ENCODE measurements at regions not wholly inside any gene's neighbourhood (a gene's known extent, or its start where the extent isn't known, plus 50 kb on each side); places are given as distances from the start of the nearest gene placed in this dataset.

GRCh38 chr3:5312290-5312689 is 124.8 kb downstream of the EDEM1 start:
- Mint-ChIP-seq H3K9me3 (peaks cover 6% of the 10 kb centered on the region), H3K36me3 (no peaks in the 10 kb centered on the region), H3K27me3 (no peaks in the 10 kb centered on the region), H3K4me1 (ENCODE audit: unreplicated experiment) (peaks cover 9% of the 10 kb centered on the region), H3K27ac (no peak overlapping the region), H3K4me3 (no peak overlapping the region)
- DNase-seq (ENCODE audit: extremely low spot score, unreplicated experiment) = no peak
- TF ChIP-seq, protein P1, sequence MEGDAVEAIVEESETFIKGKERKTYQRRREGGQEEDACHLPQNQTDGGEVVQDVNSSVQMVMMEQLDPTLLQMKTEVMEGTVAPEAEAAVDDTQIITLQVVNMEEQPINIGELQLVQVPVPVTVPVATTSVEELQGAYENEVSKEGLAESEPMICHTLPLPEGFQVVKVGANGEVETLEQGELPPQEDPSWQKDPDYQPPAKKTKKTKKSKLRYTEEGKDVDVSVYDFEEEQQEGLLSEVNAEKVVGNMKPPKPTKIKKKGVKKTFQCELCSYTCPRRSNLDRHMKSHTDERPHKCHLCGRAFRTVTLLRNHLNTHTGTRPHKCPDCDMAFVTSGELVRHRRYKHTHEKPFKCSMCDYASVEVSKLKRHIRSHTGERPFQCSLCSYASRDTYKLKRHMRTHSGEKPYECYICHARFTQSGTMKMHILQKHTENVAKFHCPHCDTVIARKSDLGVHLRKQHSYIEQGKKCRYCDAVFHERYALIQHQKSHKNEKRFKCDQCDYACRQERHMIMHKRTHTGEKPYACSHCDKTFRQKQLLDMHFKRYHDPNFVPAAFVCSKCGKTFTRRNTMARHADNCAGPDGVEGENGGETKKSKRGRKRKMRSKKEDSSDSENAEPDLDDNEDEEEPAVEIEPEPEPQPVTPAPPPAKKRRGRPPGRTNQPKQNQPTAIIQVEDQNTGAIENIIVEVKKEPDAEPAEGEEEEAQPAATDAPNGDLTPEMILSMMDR (conservative IDR thresholded peaks at IDR 0.05) = no peak

- Mint-ChIP-seq H3K9me3 (peaks cover 8% of the 10 kb centered on the region), H3K4me1 (ENCODE audit: unreplicated experiment) (peaks cover 8% of the 10 kb centered on the region), H3K4me3 (no peak overlapping the region), H3K27me3 (no peaks in the 10 kb centered on the region), H3K36me3 (no peaks in the 10 kb centered on the region), H3K27ac (no peak overlapping the region)
- TF ChIP-seq, protein P1 (conservative IDR thresholded peaks at IDR 0.05) = no peak
- DNase-seq (ENCODE audit: extremely low spot score, unreplicated experiment) = no peak
These were observed 127.4 kb downstream of the EDEM1 start for GRCh38 chr3:5314897-5315296.

GRCh38 chr3:5317557-5317956 is 130.1 kb downstream of the EDEM1 start:
- peaks cover 10% of the 10 kb centered on the region for H3K4me1 Mint-ChIP-seq (ENCODE audit: unreplicated experiment)
- no peak overlapping the region for H3K4me3 Mint-ChIP-seq
- no peak for DNase-seq (ENCODE audit: extremely low spot score, unreplicated experiment)
- no peak overlapping the region for H3K27ac Mint-ChIP-seq
- H3K9me3 Mint-ChIP-seq = peaks cover 4% of the 10 kb centered on the region
- no peaks in the 10 kb centered on the region for H3K27me3 Mint-ChIP-seq
- no peaks in the 10 kb centered on the region for H3K36me3 Mint-ChIP-seq
- TF ChIP-seq, protein P1 (conservative IDR thresholded peaks at IDR 0.05) = no peak

DNA sequence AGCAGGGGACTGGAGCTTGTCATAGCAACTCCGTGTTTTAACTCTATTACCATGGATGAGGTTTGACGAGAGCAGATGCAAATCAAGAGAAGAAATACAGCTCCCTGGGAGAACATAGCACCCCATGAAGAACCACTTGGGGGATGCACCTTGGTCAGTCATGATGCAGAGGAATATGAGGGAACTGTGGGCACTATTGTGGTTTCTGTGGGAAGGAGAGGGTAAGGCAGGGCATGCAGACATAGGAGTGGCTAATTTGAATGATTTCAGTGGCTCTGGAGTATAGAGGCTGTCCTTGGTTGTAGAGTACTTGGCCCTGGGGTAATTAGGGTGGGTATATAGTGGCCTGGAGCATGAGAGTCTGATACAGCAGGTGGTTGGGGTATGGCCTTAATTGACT is 131.9 kb downstream of the EDEM1 start:
- no peak for DNase-seq (ENCODE audit: extremely low spot score, unreplicated experiment)
- peaks cover 4% of the 10 kb centered on the region for H3K9me3 Mint-ChIP-seq
- no peaks in the 10 kb centered on the region for H3K36me3 Mint-ChIP-seq
- TF ChIP-seq, protein P1 (conservative IDR thresholded peaks at IDR 0.05) = no peak
- no peak overlapping the region for H3K27ac Mint-ChIP-seq
- H3K4me1 Mint-ChIP-seq (ENCODE audit: unreplicated experiment) = peaks cover 20% of the 10 kb centered on the region
- no peaks in the 10 kb centered on the region for H3K27me3 Mint-ChIP-seq
- H3K4me3 Mint-ChIP-seq = no peak overlapping the region

DNA sequence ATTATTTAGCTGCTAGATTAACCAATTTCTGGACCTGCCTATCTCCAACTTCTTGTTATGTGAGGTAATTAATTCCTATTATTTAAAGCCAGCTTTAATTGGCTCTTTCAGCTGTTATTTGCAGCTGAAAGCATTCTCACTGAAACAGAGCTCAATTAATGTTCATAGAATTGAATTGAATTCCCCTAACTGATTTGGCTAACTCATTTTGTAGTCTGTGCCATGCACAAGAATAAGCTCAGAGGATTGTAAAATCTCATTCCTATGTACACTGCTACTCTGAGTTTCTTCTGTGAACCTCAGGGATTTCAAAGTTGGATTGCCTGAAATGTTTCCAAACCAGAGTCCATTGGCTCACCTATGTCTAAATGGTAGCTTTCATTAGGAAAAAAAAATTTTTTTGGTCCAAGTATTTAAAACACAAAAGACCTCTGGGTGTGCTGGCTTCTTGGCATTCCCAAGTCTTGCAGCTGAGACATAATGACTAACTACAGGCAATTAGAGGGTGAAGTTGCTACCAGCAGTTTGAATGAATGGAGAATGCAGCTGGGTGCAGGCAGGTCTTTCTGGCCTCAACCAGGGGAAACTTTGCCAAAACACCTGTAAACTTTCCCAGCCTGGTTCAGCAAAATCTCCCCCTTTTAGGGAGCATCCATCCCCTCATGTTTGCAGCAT is 134.3 kb downstream of the EDEM1 start:
- DNase-seq (ENCODE audit: extremely low spot score, unreplicated experiment) = no peak
- Mint-ChIP-seq H3K36me3 (no peaks in the 10 kb centered on the region), H3K9me3 (peaks cover 4% of the 10 kb centered on the region), H3K27ac (no peak overlapping the region), H3K27me3 (no peaks in the 10 kb centered on the region), H3K4me3 (no peak overlapping the region), H3K4me1 (ENCODE audit: unreplicated experiment) (peaks cover 13% of the 10 kb centered on the region)
- TF ChIP-seq, protein P1 (conservative IDR thresholded peaks at IDR 0.05) = no peak
